H1 (cell line): ENCODE measurements at regions not wholly inside any gene's neighbourhood (a gene's known extent, or its start where the extent isn't known, plus 50 kb on each side); places are given as distances from the start of the nearest gene placed in this dataset.

Experiments used
- CTCF ChIP-seq, 3 experiments: IDR thresholded peaks; 1 replicate in 2 of 3; 2 replicates in 1 of 3; pipeline versions ENCODE4 v1.5.1 to v1.6.1; 2011; ENCODE audit warnings: low read length in 3 of 3, mild to moderate bottlenecking in 3 of 3, inconsistent platforms in 2 of 3, low read depth in 1 of 3, moderate library complexity in 1 of 3; ENCODE audit not compliant: insufficient read depth in 1 of 3; ENCODE audit errors: control extremely low read depth in 1 of 3
- EZH2 ChIP-seq: fragments of 200-600 bp; sonication (generic); IDR thresholded peaks from 2 replicates; pipeline ENCODE4 v1.7.1; 2012; ENCODE audit warnings: low read depth, mild to moderate bottlenecking, moderate library complexity, low read length, inconsistent platforms; ENCODE audit not compliant: severe bottlenecking

GRCh38 chr1:208430220-208430619 lies 186.0 kb upstream of the PLXNA2 start (continued):
- TF ChIP-seq CTCF (IDR thresholded peaks at IDR 0.05; ENCODE audit: control extremely low read depth in 1 of 3, insufficient read depth in 1 of 3, low read depth in 1 of 3, low read length in 3 of 3) = no peak
- TF ChIP-seq EZH2 = no peak
